Thoracic aorta (tissue), 2 donors: ENCODE measurements at regions not wholly inside any gene's neighbourhood (a gene's known extent, or its start where the extent isn't known, plus 50 kb on each side); places are given as distances from the start of the nearest gene placed in this dataset.

Experiments used
- ATAC-seq: fragments of 150-250 bp; one replicate; pipeline ENCODE4 v1.8.0; 2017; ENCODE audit warnings: low read depth; ENCODE audit not compliant: insufficient number of reproducible peaks, low FRiP score
- DNase-seq: peaks from one replicate; pipeline ENCODE4 v3.0.0-alpha.2; 2020; ENCODE audit warnings: low spot score
- H3K27ac ChIP-seq, 2 donors: fragments of 200-600 bp; sonication (generic); 1 replicate in 1 of 2; 2 replicates in 1 of 2; pipeline ENCODE4 v1.5.1; 2016; ENCODE audit warnings: mild to moderate bottlenecking in 2 of 2, moderate library complexity in 2 of 2
- H3K27me3 ChIP-seq: fragments of 200-600 bp; sonication (generic); replicated peaks from 2 replicates; pipeline ENCODE4 v1.6.0; 2016; ENCODE audit warnings: mild to moderate bottlenecking; ENCODE audit not compliant: insufficient read depth
- H3K36me3 ChIP-seq: fragments of 200-600 bp; sonication (generic); one replicate; pipeline ENCODE4 v1.5.1; 2016
- H3K4me1 ChIP-seq, 2 donors: fragments of 200-600 bp; sonication (generic); 1 replicate in 1 of 2; 2 replicates in 1 of 2; pipeline versions ENCODE4 v1.5.1 to v1.6.0; 2016; ENCODE audit warnings: low read depth in 2 of 2, mild to moderate bottlenecking in 1 of 2; ENCODE audit not compliant: control insufficient read depth in 1 of 2
- H3K4me3 ChIP-seq: fragments of 200-600 bp; sonication (generic); 2 replicates; pipeline ENCODE4 v1.5.1; 2016; ENCODE audit warnings: mild to moderate bottlenecking
- H3K9me3 ChIP-seq: fragments of 200-600 bp; sonication (generic); 2 replicates; pipeline ENCODE4 v1.5.1; 2016
- CTCF ChIP-seq: fragments of 200-600 bp; sonication (generic); IDR thresholded peaks from one replicate; pipeline ENCODE4 v1.5.1; 2019; ENCODE audit warnings: antibody characterized with exemption

- no peak overlapping the region for H3K27ac ChIP-seq
- no peak for ATAC-seq
These were observed 2138.8 kb downstream of the PCDH7 start for GRCh38 chr4:32858971-32859370.

GRCh38 chr4:32864713-32865351 lies 2144.7 kb downstream of the PCDH7 start:
- H3K36me3 ChIP-seq = no peaks in the 10 kb centered on the region
- no peaks in the 10 kb centered on the region for H3K4me1 ChIP-seq
- DNase-seq = no peak
- no peaks in the 10 kb centered on the region for H3K27me3 ChIP-seq
- no peak for TF ChIP-seq CTCF
- no peak for ATAC-seq
- no peak overlapping the region for H3K27ac ChIP-seq
- H3K9me3 ChIP-seq = no peaks in the 10 kb centered on the region
- H3K4me3 ChIP-seq = no peak overlapping the region

More at GRCh38 chr4:32858971-32859370, 2138.8 kb downstream of the PCDH7 start:
- no peaks in the 10 kb centered on the region for H3K27me3 ChIP-seq
- H3K4me1 ChIP-seq = no peaks in the 10 kb centered on the region
- no peaks in the 10 kb centered on the region for H3K9me3 ChIP-seq
- no peak for DNase-seq
- no peak for TF ChIP-seq CTCF
- no peak overlapping the region for H3K4me3 ChIP-seq
- H3K36me3 ChIP-seq = no peaks in the 10 kb centered on the region

GRCh38 chr4:32876546-32876945 lies 2156.4 kb downstream of the PCDH7 start:
- Histone ChIP-seq H3K4me1 (no peaks in the 10 kb centered on the region), H3K27me3 (no peaks in the 10 kb centered on the region), H3K9me3 (no peaks in the 10 kb centered on the region), H3K27ac (no peak overlapping the region), H3K4me3 (no peak overlapping the region), H3K36me3 (no peaks in the 10 kb centered on the region)
- no peak for TF ChIP-seq CTCF
- no peak for ATAC-seq
- DNase-seq = no peak

GRCh38 chr4:32879913-32880312 lies 2159.7 kb downstream of the PCDH7 start:
- H3K9me3 ChIP-seq = no peaks in the 10 kb centered on the region
- no peaks in the 10 kb centered on the region for H3K36me3 ChIP-seq
- no peaks in the 10 kb centered on the region for H3K4me1 ChIP-seq
- ATAC-seq (no peak), DNase-seq (no peak)
- no peak overlapping the region for H3K27ac ChIP-seq
- no peaks in the 10 kb centered on the region for H3K27me3 ChIP-seq
- TF ChIP-seq CTCF = no peak
- H3K4me3 ChIP-seq = no peak overlapping the region

- Histone ChIP-seq H3K4me1 (no peaks in the 10 kb centered on the region), H3K9me3 (no peaks in the 10 kb centered on the region), H3K27ac (no peak overlapping the region), H3K4me3 (no peak overlapping the region), H3K27me3 (no peaks in the 10 kb centered on the region), H3K36me3 (no peaks in the 10 kb centered on the region)
- no peak for DNase-seq
- TF ChIP-seq CTCF = no peak
- no peak for ATAC-seq
These were observed 2164.0 kb downstream of the PCDH7 start for GRCh38 chr4:32884198-32884597.
